Epithelial cell of prostate (primary cell): ENCODE measurements at regions not wholly inside any gene's neighbourhood (a gene's known extent, or its start where the extent isn't known, plus 50 kb on each side); places are given as distances from the start of the nearest gene placed in this dataset.

Experiments
- DNase-seq: peaks from one replicate; pipeline ENCODE4 v3.0.0-alpha.2; 2011; ENCODE audit warnings: low read depth, low spot score
- H3K27ac ChIP-seq: fragments of 450-650 bp; 2 replicates; pipeline ENCODE4 v1.5.1; 2017; ENCODE audit warnings: mild to moderate bottlenecking

DNA sequence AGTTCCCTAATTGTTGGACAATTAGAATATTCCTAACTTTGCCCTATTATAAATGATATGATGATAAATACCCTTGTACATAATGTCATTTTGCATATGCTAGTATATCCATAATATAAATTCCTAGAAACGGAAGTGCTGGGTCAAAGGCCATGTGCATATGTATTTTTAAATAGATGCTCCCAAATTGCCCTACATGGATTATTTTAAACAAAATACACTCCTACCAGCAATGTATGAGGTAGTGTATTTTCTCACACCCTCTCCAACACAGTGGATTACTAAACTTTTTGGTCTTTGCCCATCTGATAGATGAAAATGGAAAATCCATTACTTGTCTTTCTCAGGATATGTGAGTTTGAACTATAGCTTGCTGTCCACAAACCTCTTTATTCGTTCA lies 385.1 kb upstream of the JARID2 start:
- H3K27ac ChIP-seq: no peak overlapping the region

GRCh38 chr6:14861491-14861943 lies 384.4 kb upstream of the JARID2 start:
- H3K27ac ChIP-seq: no peak overlapping the region
- DNase-seq: no peak

More for the DNA sequence above, 385.1 kb upstream of the JARID2 start:
- DNase-seq: no peak

- DNase-seq: no peak
- no peak overlapping the region for H3K27ac ChIP-seq
Measured at GRCh38 chr6:14862845-14863244, 383.0 kb upstream of the JARID2 start.

GRCh38 chr6:14863902-14864850 lies 381.7 kb upstream of the JARID2 start:
- no peak overlapping the region for H3K27ac ChIP-seq

DNA sequence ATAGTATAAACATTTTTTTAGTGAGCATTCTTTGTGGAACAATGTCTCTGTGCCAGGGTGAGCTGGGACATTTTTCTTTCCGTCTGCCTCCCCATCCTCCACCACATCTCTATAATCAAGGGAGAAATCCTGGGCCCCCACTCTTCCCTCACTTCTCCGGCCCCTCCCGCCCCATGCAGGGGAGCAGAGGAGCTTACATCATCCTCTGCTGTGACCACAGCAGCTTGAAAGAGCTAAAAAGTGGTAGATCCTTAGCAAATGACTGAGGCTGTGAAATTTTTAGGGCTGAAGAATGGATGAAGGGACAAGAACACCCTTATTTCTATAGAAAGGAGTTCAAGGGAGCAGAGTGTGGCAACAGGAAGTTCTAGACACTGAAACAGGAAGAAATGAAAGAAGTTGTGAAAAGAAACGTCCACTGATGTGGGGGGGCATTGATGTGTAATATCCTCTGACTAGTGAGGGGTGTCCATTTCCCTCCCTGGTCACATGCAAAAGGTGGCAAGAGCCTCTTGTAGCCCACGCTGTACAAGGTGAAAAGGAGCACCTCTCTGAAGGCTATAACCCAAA lies 380.3 kb upstream of the JARID2 start:
- no peak for DNase-seq
- H3K27ac ChIP-seq: no peak overlapping the region

More at GRCh38 chr6:14863902-14864850, 381.7 kb upstream of the JARID2 start:
- DNase-seq: no peak

DNA sequence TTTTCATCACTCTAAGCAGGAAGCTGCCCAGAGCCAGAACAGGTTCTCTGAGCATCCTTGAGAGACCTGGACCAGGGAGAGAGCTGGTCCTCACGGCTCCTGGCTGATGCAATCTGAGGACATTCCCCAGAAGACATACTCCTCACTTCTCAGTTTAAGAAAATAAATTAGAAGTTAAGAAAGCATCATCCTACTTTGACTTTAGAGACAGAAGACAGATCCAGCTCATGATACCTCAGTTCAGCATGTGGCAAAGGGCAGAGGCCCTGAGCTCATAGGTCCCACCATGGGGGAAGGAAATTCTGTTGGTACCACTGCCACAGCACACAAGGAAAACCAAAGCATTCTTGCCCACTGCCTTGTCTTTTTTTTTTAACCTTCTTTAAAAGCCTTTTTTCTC lies 378.1 kb upstream of the JARID2 start:
- no peak for DNase-seq
- H3K27ac ChIP-seq: no peak overlapping the region

GRCh38 chr6:14871221-14871620 lies 374.6 kb upstream of the JARID2 start:
- DNase-seq: no peak
- H3K27ac ChIP-seq: no peak overlapping the region

GRCh38 chr6:14873101-14873500 lies 372.8 kb upstream of the JARID2 start:
- no peak overlapping the region for H3K27ac ChIP-seq
- no peak for DNase-seq

GRCh38 chr6:14873781-14874441 lies 372.0 kb upstream of the JARID2 start:
- no peak overlapping the region for H3K27ac ChIP-seq
- DNase-seq: no peak

DNA sequence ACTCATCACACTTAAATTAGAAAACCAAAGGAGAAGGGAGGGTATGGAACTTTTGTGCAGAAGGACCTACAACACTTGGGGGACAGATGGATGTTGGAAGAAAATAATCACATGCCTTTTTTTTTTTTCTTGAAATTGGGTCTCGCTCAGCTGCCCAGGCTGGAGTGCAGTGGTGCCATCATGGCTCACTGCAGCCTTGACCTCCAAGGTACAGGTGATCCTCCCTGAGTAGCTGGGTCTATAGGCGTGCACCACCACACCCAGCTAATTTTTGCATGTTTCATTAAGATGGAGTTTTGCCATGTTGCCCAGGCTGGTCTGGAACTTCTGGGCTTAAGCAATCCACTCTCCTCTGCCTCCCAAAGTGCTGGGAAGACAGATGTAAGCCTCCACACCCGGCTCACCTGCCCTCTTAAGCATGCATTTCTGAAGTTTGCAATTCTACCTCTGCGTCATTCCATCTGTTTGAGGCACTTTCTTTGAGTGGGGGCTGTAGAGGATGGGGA lies 370.8 kb upstream of the JARID2 start:
- no peak overlapping the region for H3K27ac ChIP-seq
- DNase-seq: no peak

DNA sequence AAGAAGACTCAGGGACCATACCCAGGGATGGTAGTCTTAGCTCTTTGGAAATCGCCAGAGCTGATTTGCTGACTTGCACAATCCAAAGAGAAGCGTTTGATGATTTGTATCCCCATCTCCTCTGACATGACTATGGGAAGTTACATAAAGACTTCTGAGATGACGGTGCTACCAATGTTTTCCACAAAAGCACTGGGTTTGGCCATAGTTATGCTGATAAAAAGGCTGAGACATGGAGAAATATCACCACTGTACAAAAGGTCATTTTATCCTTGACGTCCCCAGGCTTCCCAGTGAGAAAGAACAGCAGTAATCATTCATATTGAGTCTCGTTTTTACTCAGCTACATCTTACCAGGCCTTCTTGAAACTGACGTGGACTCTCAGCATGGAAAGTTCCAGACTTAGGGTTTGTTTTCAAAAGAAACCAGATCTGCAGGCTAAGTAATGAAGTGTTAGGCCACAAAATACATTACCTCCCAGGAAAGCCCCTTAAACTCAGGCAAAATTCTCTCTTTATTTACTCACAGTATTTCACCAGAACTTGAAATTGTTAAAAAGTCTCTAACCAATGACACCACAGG lies 370.3 kb upstream of the JARID2 start:
- no peak for DNase-seq
- no peak overlapping the region for H3K27ac ChIP-seq

- peak; percentile 18 for DNase-seq
- H3K27ac ChIP-seq: peak overlapping the region; percentile 70
Measured at GRCh38 chr6:14876778-14877613, 368.9 kb upstream of the JARID2 start.

DNA sequence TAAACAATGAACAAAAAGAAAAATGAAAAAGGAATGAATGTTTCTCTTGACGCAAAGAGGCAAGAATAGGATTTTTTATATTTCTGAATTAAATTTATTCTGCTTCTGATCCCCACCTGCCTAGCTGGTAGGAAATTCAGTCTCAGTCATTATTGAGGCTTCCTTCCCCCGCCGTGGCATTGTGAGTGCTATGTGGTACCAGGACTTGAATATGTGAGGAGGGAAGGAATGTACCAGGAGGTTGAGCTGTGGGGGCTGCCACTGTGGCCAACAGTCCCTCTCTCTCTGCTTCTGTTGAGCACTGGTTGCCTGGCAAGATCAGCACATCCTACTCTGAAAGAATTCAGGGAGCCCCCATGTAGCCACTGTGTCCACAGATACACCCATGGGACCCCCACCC lies 368.1 kb upstream of the JARID2 start:
- no peak for DNase-seq
- peak overlapping the region; percentile 70 for H3K27ac ChIP-seq

DNA sequence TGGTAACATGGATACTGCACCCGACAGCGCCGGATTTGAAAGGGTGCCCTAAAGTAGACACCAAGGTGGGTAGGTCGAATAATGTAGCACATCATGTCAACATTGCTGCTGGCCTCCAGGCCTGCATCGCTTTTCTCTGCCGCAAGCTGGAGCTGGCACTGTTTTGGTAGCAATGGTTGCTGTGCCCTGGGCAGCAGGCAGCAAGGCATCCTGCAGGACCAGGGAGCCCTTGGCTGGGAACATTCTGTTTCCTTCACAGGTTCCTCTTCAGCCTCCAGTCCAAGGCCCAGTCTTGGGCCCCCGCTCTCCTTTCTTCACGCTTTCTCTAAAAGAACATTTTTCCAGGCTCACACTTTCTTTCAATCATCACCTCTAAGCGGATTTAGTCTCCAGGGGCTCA lies 365.8 kb upstream of the JARID2 start:
- no peak overlapping the region for H3K27ac ChIP-seq
- no peak for DNase-seq

GRCh38 chr6:14880677-14881076 lies 365.2 kb upstream of the JARID2 start:
- no peak overlapping the region for H3K27ac ChIP-seq
- DNase-seq: no peak

GRCh38 chr6:14881398-14881797 lies 364.5 kb upstream of the JARID2 start:
- no peak overlapping the region for H3K27ac ChIP-seq
- DNase-seq: no peak

GRCh38 chr6:14882394-14883026 lies 363.4 kb upstream of the JARID2 start:
- no peak overlapping the region for H3K27ac ChIP-seq
- no peak for DNase-seq

DNA sequence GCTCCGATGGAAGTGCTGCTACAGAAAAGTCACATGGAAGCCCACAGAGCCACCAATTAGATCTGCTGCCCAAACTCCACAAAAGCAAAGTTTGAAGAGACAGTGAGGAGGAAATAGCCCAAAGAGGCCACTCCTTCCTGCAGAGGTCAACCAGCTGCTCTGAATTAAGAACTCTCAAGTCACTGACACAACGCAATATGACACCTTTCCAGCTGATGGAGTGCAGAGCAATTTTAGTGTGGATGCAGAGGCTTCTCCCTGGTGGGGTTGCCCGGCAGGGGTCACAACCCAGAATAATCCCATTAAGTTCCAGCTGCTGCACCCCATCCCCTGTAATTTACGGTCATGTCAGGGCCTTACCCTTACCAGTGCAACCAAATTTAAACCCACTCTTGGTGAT lies 361.9 kb upstream of the JARID2 start:
- no peak overlapping the region for H3K27ac ChIP-seq
- DNase-seq: no peak

- H3K27ac ChIP-seq: no peak overlapping the region
- no peak for DNase-seq
Measured at GRCh38 chr6:14885498-14885897, 360.4 kb upstream of the JARID2 start.
